HL-60 (cell line): ENCODE measurements at regions not wholly inside any gene's neighbourhood (a gene's known extent, or its start where the extent isn't known, plus 50 kb on each side); places are given as distances from the start of the nearest gene placed in this dataset.

Experiments used
- DNase-seq, 2 experiments: peaks; one replicate each; pipeline ENCODE4 v3.0.0-alpha.2; 2010 to 2020; ENCODE audit warnings: low read depth in 1 of 2, low spot score in 1 of 2
- H3K27ac ChIP-seq: fragments of 250-450 bp; sonication (Bioruptor Pico); replicated peaks from 2 replicates; pipeline ENCODE4 v1.5.1; 2020; ENCODE audit warnings: mild to moderate bottlenecking, moderate library complexity
- H3K27me3 ChIP-seq: fragments of 250-450 bp; sonication (Bioruptor Pico); 2 replicates; pipeline ENCODE4 v1.5.1; 2021; ENCODE audit warnings: mild to moderate bottlenecking, moderate library complexity; ENCODE audit not compliant: insufficient read depth, poor library complexity, severe bottlenecking
- H3K4me3 ChIP-seq: replicated peaks from 2 replicates; pipeline ENCODE4 v1.5.1; 2011; ENCODE audit warnings: mild to moderate bottlenecking, control low read depth, low read length; ENCODE audit not compliant: insufficient read depth
- GABPA ChIP-seq: IDR thresholded peaks from 2 replicates; pipeline ENCODE4 v1.6.1; 2012; ENCODE audit warnings: low read depth
- POLR2AphosphoS5 ChIP-seq: IDR thresholded peaks from 2 replicates; pipeline ENCODE4 v1.6.1; 2012; ENCODE audit warnings: low read depth
- SPI1 ChIP-seq: IDR thresholded peaks from 2 replicates; pipeline ENCODE4 v1.6.1; 2012; ENCODE audit warnings: low read depth, mild to moderate bottlenecking, borderline replicate concordance
- TF ChIP-seq, protein P1 (sequence below): IDR thresholded peaks from one replicate; pipeline ENCODE4 v1.5.1; 2011; ENCODE audit warnings: low read length, control low read depth, inconsistent platforms; ENCODE audit not compliant: insufficient read depth
- TF ChIP-seq, protein P2 (sequence below): IDR thresholded peaks from 2 replicates; pipeline ENCODE4 v1.6.1; 2012; ENCODE audit warnings: low read depth; ENCODE audit not compliant: insufficient replicate concordance

DNA sequence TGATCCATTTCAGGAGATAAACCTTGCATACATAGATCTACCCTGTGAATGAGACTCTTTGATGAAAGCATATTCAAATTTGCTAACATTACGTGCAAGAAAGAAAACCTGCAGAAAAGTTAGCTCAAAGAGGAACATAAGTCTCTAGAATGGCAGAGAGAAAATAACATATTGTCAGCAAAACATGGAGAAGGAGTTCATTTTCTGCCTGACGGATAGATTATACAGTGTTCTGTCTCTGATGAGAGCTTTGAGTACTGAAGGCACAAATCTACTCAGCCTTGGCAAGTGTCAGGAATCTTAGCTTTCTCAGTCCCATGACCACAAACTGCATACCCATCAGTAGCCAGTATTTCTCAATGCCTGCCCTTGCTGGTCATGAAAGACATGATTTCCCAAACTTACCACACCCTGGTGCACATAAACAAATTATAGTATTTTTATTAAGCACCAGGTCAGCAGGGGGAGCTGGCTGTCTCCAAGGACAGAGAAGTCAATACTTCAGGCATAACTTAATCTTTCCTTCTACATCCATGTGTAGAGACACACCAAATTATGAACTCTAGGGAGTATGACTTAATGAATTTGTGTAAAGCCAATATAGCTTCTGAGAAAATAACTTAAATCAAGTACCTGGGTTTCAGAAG lies 401.2 kb upstream of the SOX11 start:
- no peaks in the 10 kb centered on the region for H3K27me3 ChIP-seq
- no peak overlapping the region for H3K4me3 ChIP-seq
- no peak for DNase-seq
- no peak overlapping the region for H3K27ac ChIP-seq
- TF ChIP-seq SPI1 (no peak), POLR2AphosphoS5 (no peak), GABPA (no peak)
- TF ChIP-seq, protein P1, sequence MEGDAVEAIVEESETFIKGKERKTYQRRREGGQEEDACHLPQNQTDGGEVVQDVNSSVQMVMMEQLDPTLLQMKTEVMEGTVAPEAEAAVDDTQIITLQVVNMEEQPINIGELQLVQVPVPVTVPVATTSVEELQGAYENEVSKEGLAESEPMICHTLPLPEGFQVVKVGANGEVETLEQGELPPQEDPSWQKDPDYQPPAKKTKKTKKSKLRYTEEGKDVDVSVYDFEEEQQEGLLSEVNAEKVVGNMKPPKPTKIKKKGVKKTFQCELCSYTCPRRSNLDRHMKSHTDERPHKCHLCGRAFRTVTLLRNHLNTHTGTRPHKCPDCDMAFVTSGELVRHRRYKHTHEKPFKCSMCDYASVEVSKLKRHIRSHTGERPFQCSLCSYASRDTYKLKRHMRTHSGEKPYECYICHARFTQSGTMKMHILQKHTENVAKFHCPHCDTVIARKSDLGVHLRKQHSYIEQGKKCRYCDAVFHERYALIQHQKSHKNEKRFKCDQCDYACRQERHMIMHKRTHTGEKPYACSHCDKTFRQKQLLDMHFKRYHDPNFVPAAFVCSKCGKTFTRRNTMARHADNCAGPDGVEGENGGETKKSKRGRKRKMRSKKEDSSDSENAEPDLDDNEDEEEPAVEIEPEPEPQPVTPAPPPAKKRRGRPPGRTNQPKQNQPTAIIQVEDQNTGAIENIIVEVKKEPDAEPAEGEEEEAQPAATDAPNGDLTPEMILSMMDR, result no peak
- TF ChIP-seq, protein P2, sequence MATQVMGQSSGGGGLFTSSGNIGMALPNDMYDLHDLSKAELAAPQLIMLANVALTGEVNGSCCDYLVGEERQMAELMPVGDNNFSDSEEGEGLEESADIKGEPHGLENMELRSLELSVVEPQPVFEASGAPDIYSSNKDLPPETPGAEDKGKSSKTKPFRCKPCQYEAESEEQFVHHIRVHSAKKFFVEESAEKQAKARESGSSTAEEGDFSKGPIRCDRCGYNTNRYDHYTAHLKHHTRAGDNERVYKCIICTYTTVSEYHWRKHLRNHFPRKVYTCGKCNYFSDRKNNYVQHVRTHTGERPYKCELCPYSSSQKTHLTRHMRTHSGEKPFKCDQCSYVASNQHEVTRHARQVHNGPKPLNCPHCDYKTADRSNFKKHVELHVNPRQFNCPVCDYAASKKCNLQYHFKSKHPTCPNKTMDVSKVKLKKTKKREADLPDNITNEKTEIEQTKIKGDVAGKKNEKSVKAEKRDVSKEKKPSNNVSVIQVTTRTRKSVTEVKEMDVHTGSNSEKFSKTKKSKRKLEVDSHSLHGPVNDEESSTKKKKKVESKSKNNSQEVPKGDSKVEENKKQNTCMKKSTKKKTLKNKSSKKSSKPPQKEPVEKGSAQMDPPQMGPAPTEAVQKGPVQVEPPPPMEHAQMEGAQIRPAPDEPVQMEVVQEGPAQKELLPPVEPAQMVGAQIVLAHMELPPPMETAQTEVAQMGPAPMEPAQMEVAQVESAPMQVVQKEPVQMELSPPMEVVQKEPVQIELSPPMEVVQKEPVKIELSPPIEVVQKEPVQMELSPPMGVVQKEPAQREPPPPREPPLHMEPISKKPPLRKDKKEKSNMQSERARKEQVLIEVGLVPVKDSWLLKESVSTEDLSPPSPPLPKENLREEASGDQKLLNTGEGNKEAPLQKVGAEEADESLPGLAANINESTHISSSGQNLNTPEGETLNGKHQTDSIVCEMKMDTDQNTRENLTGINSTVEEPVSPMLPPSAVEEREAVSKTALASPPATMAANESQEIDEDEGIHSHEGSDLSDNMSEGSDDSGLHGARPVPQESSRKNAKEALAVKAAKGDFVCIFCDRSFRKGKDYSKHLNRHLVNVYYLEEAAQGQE, result no peak

DNA sequence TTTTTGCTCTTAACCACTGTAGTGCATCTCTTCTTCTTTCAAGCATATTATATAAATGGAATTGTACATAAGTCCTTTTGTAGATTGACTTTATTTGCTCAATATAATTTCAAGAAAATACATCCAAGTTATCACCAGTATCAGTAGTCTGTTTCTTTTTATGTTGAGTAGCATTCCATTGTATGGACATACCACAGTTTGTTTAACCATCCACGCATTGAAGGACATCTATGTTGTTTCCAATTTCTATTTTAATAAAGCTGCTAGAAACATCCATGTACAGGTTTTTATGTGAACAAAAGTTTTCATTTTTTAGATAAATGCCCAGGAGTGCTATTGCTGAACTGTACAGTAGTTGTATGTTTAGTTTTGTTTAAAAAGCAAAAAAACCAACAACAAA lies 387.5 kb upstream of the SOX11 start:
- TF ChIP-seq SPI1 (no peak), POLR2AphosphoS5 (no peak), GABPA (no peak)
- TF ChIP-seq, protein P1, result no peak
- TF ChIP-seq, protein P2, result no peak
- DNase-seq, result no peak
- no peaks in the 10 kb centered on the region for H3K27me3 ChIP-seq
- no peak overlapping the region for H3K27ac ChIP-seq
- H3K4me3 ChIP-seq, result no peak overlapping the region

DNA sequence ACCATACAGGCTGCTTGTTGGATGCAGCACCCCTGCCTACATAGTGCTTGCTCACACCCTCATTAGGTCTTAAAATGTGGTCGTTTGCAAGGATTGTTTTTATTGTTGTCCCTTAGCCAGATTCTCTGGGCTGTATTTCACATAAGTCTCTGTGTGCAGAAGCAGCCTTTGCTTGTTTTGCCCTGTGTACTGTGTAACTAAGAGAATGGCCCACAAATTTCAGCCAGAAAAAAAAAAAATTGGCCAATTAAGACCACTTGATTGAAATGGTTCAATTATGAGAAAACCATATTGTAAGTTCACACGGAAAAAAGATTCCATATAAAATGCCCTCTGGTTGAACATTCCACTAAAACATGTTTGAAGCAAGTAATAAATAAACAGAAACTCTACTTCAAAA lies 377.1 kb upstream of the SOX11 start:
- H3K4me3 ChIP-seq, result no peak overlapping the region
- no peak for DNase-seq
- TF ChIP-seq, protein P1, result no peak
- no peak overlapping the region for H3K27ac ChIP-seq
- no peaks in the 10 kb centered on the region for H3K27me3 ChIP-seq

DNA sequence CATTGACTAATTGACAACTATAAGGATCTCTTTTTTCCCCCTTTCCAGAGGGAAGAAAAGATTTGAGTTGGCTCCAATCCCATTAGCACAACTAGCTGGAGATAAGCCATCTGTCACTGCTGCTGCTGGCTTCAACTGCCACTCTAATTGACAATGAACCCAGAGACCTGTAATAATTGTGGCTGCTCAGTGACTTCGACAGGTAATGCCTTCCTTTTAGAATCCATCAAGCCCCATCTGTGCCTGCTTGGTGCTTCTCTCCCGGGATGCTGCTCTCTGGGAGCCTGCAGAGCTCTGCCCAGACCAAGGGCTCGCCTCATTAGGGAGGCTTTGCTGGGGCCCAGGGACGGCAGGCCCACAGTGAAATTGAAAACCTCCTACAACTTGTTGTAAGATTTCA lies 376.7 kb upstream of the SOX11 start:
- H3K27me3 ChIP-seq, result no peaks in the 10 kb centered on the region
- TF ChIP-seq SPI1 (no peak), GABPA (no peak), POLR2AphosphoS5 (no peak)
- TF ChIP-seq, protein P1, result no peak
- TF ChIP-seq, protein P2, result no peak
- DNase-seq, result no peak

More for the DNA sequence above, 376.7 kb upstream of the SOX11 start:
- H3K4me3 ChIP-seq, result no peak overlapping the region
- no peak overlapping the region for H3K27ac ChIP-seq
